Panc1 (cell line): ENCODE measurements at regions not wholly inside any gene's neighbourhood (a gene's known extent, or its start where the extent isn't known, plus 50 kb on each side); places are given as distances from the start of the nearest gene placed in this dataset.

Experiments
- ATAC-seq: fragments of 200-7000 bp; cut with Tn5 transposase; 2 replicates; pipeline ENCODE4 v1.9.1; 2020; ENCODE audit warnings: mild to moderate bottlenecking, moderate library complexity
- BruUV-seq: library from RNA; stranded (reverse); fragments of 400-500 nt; replicated peaks from 2 replicates; lab custom pipeline; 2021; lab: Mats Ljungman, UMichigan
- CTCF ChIA-PET: fragments of 300-600 bp; sonication (Branson Sonifier 250); formaldehyde crosslinking; loops from one replicate; lab custom pipeline; 2022; ENCODE audit warnings: antibody characterized with exemption; lab: Charles Lee
- POLR2A ChIA-PET: fragments of 300-600 bp; sonication (Branson Sonifier 250); formaldehyde crosslinking; loops from one replicate; lab custom pipeline; 2022; ENCODE audit warnings: antibody characterized with exemption; lab: Charles Lee
- DNase-seq: peaks from one replicate; pipeline ENCODE4 v3.0.0-alpha.2; 2010; ENCODE audit warnings: low read depth, low spot score
- H3K27ac ChIP-seq: 2 replicates; pipeline ENCODE4 v1.5.1; 2011; ENCODE audit warnings: mild to moderate bottlenecking, low read length, inconsistent platforms
- H3K27me3 ChIP-seq: fragments of 200-500 bp; sonication (Bioruptor generic); 2 replicates; pipeline ENCODE4 v1.6.0; 2014; ENCODE audit warnings: low read length, inconsistent platforms; ENCODE audit not compliant: control insufficient read depth, insufficient read depth
- H3K36me3 ChIP-seq: fragments of 200-500 bp; sonication (Bioruptor generic); 2 replicates; pipeline ENCODE4 v1.5.1; 2014; ENCODE audit warnings: inconsistent platforms, mild to moderate bottlenecking, low read length, moderate library complexity; ENCODE audit not compliant: control insufficient read depth, insufficient read depth
- H3K4me1 ChIP-seq: 2 replicates; pipeline ENCODE4 v1.5.1; 2011; ENCODE audit warnings: inconsistent platforms, mild to moderate bottlenecking, low read length, moderate library complexity; ENCODE audit not compliant: control insufficient read depth, insufficient read depth
- H3K4me3 ChIP-seq, 2 experiments: 2 replicates each; pipeline ENCODE4 v1.5.1; 2011 to 2012; ENCODE audit warnings: low read depth in 2 of 2, low read length in 2 of 2, mild to moderate bottlenecking in 2 of 2, inconsistent platforms in 1 of 2, moderate library complexity in 1 of 2
- H3K9me3 ChIP-seq: fragments of 200-500 bp; sonication (Bioruptor generic); 2 replicates; pipeline ENCODE4 v1.5.1; 2014; ENCODE audit warnings: low read depth, mild to moderate bottlenecking, inconsistent platforms, low read length, moderate library complexity; ENCODE audit not compliant: control insufficient read depth, insufficient read depth
- POLR2AphosphoS5 ChIP-seq: IDR thresholded peaks from 2 replicates; pipeline ENCODE4 v1.6.1; 2012; ENCODE audit warnings: mild to moderate bottlenecking, low read depth, low read length, moderate library complexity
- SIN3A ChIP-seq: IDR thresholded peaks from 2 replicates; pipeline ENCODE4 v1.6.1; 2012; ENCODE audit warnings: low read depth, mild to moderate bottlenecking, low read length, moderate library complexity, borderline replicate concordance; ENCODE audit not compliant: insufficient read depth
- TCF7L2 ChIP-seq: IDR thresholded peaks from 2 replicates; pipeline ENCODE4 v1.6.1; 2011; ENCODE audit warnings: mild to moderate bottlenecking, low read depth, low read length, inconsistent platforms
- in situ Hi-C: cut with HindIII; loops from 2 replicates; pipeline ENCODE4 v1.10.0; 2016; ENCODE audit warnings: low sequenced_read_pairs, low pct_unique_long_range_greater_than_20kb
- intact Hi-C: fragments of 100-400 bp; cut with micrococcal nuclease; formaldehyde crosslinking; loops from one replicate; pipeline ENCODE4 v1.10.0; 2022; ENCODE audit not compliant: unreplicated experiment
- TF ChIP-seq, protein P1 (sequence below): fragments of 450-650 bp; IDR thresholded peaks from 2 replicates; pipeline ENCODE4 v1.5.1; 2017; ENCODE audit warnings: mild to moderate bottlenecking
- TF ChIP-seq, protein P2 (sequence below), 2 experiments: IDR thresholded peaks; 2 replicates each; pipeline ENCODE4 v1.6.1; 2011 to 2012; ENCODE audit warnings: low read depth in 2 of 2, control low read depth in 1 of 2, low read length in 1 of 2, mild to moderate bottlenecking in 1 of 2, moderate library complexity in 1 of 2; ENCODE audit not compliant: insufficient read depth in 1 of 2

GRCh38 chr16:22633799-22634198, 123.1 kb downstream of the NPIPB5 start:
- in situ Hi-C loops = no loop called here
- no peaks in the 10 kb centered on the region for H3K4me1 ChIP-seq
- ChIA-PET CTCF (no interaction called here), POLR2A (no interaction called here)
- H3K27ac ChIP-seq = no peak overlapping the region
- no peak for ATAC-seq
- no peak for TF ChIP-seq TCF7L2
- TF ChIP-seq SIN3A = no peak
- TF ChIP-seq, protein P1, sequence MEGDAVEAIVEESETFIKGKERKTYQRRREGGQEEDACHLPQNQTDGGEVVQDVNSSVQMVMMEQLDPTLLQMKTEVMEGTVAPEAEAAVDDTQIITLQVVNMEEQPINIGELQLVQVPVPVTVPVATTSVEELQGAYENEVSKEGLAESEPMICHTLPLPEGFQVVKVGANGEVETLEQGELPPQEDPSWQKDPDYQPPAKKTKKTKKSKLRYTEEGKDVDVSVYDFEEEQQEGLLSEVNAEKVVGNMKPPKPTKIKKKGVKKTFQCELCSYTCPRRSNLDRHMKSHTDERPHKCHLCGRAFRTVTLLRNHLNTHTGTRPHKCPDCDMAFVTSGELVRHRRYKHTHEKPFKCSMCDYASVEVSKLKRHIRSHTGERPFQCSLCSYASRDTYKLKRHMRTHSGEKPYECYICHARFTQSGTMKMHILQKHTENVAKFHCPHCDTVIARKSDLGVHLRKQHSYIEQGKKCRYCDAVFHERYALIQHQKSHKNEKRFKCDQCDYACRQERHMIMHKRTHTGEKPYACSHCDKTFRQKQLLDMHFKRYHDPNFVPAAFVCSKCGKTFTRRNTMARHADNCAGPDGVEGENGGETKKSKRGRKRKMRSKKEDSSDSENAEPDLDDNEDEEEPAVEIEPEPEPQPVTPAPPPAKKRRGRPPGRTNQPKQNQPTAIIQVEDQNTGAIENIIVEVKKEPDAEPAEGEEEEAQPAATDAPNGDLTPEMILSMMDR = no peak
- TF ChIP-seq, protein P2, sequence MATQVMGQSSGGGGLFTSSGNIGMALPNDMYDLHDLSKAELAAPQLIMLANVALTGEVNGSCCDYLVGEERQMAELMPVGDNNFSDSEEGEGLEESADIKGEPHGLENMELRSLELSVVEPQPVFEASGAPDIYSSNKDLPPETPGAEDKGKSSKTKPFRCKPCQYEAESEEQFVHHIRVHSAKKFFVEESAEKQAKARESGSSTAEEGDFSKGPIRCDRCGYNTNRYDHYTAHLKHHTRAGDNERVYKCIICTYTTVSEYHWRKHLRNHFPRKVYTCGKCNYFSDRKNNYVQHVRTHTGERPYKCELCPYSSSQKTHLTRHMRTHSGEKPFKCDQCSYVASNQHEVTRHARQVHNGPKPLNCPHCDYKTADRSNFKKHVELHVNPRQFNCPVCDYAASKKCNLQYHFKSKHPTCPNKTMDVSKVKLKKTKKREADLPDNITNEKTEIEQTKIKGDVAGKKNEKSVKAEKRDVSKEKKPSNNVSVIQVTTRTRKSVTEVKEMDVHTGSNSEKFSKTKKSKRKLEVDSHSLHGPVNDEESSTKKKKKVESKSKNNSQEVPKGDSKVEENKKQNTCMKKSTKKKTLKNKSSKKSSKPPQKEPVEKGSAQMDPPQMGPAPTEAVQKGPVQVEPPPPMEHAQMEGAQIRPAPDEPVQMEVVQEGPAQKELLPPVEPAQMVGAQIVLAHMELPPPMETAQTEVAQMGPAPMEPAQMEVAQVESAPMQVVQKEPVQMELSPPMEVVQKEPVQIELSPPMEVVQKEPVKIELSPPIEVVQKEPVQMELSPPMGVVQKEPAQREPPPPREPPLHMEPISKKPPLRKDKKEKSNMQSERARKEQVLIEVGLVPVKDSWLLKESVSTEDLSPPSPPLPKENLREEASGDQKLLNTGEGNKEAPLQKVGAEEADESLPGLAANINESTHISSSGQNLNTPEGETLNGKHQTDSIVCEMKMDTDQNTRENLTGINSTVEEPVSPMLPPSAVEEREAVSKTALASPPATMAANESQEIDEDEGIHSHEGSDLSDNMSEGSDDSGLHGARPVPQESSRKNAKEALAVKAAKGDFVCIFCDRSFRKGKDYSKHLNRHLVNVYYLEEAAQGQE (IDR thresholded peaks at IDR 0.05; ENCODE audit: insufficient read depth in 1 of 2, low read depth in 2 of 2, low read length in 1 of 2) = no peak
- TF ChIP-seq POLR2AphosphoS5 = no peak
- no peak for DNase-seq
- intact Hi-C loops = no loop called here
- no peak overlapping the region for H3K4me3 ChIP-seq
- H3K9me3 ChIP-seq = no peaks in the 10 kb centered on the region
- 0 out of 2 replicates have a peak, but pooled peaks cover 3% of the 10 kb centered on the region for H3K27me3 ChIP-seq
- H3K36me3 ChIP-seq = no peaks in the 10 kb centered on the region
- no TSS peak for BruUV-seq

- ChIA-PET CTCF (no interaction called here), POLR2A (no interaction called here)
- DNase-seq (no peak), ATAC-seq (no peak)
- H3K4me3 ChIP-seq = no peak overlapping the region
- H3K36me3 ChIP-seq = no peaks in the 10 kb centered on the region
- no peaks in the 10 kb centered on the region for H3K4me1 ChIP-seq
- H3K27ac ChIP-seq = no peak overlapping the region
- H3K9me3 ChIP-seq = no peaks in the 10 kb centered on the region
- intact Hi-C loops (no loop called here), in situ Hi-C loops (no loop called here)
- 0 out of 2 replicates have a peak, but pooled peaks cover 3% of the 10 kb centered on the region for H3K27me3 ChIP-seq
- no TSS peak for BruUV-seq
- TF ChIP-seq, protein P2 (IDR thresholded peaks at IDR 0.05; ENCODE audit: insufficient read depth in 1 of 2, low read depth in 2 of 2, low read length in 1 of 2) = no peak
These were observed 124.3 kb downstream of the NPIPB5 start for GRCh38 chr16:22634954-22635353.
